Ishikawa (cell line): ENCODE measurements at regions not wholly inside any gene's neighbourhood (a gene's known extent, or its start where the extent isn't known, plus 50 kb on each side); places are given as distances from the start of the nearest gene placed in this dataset.

Experiments
- CEBPB ChIP-seq: IDR thresholded peaks from 2 replicates; pipeline ENCODE4 v1.6.1; 2012
- CREB1 ChIP-seq: IDR thresholded peaks from 2 replicates; pipeline ENCODE4 v1.6.1; 2012; ENCODE audit warnings: low read depth
- EGR1 ChIP-seq: IDR thresholded peaks from 2 replicates; pipeline ENCODE4 v1.6.1; 2012
- EP300 ChIP-seq: IDR thresholded peaks from 2 replicates; pipeline ENCODE4 v1.6.1; 2012; ENCODE audit warnings: borderline replicate concordance
- FOXM1 ChIP-seq: IDR thresholded peaks from 2 replicates; pipeline ENCODE4 v1.6.1; 2012; ENCODE audit warnings: low read depth, borderline replicate concordance
- MAX ChIP-seq: IDR thresholded peaks from 2 replicates; pipeline ENCODE4 v1.6.1; 2012
- NFIC ChIP-seq: IDR thresholded peaks from 2 replicates; pipeline ENCODE4 v1.6.1; 2012
- RAD21 ChIP-seq: IDR thresholded peaks from 2 replicates; pipeline ENCODE4 v1.6.1; 2012; ENCODE audit warnings: low read depth
- REST ChIP-seq: IDR thresholded peaks from 2 replicates; pipeline ENCODE4 v1.6.1; 2012; ENCODE audit warnings: low read depth, mild to moderate bottlenecking
- TAF1 ChIP-seq: IDR thresholded peaks from 2 replicates; pipeline ENCODE4 v1.6.1; 2012; ENCODE audit warnings: low read depth, mild to moderate bottlenecking
- TCF12 ChIP-seq: IDR thresholded peaks from 2 replicates; pipeline ENCODE4 v1.6.1; 2012; ENCODE audit warnings: low read depth
- TEAD4 ChIP-seq: IDR thresholded peaks from 2 replicates; pipeline ENCODE4 v1.6.1; 2012
- USF1 ChIP-seq: IDR thresholded peaks from 2 replicates; pipeline ENCODE4 v1.6.1; 2012
- YY1 ChIP-seq: IDR thresholded peaks from 2 replicates; pipeline ENCODE4 v1.6.1; 2012; ENCODE audit warnings: low read depth
- ZBTB7A ChIP-seq: IDR thresholded peaks from 2 replicates; pipeline ENCODE4 v1.6.1; 2012; ENCODE audit warnings: low read depth

DNA sequence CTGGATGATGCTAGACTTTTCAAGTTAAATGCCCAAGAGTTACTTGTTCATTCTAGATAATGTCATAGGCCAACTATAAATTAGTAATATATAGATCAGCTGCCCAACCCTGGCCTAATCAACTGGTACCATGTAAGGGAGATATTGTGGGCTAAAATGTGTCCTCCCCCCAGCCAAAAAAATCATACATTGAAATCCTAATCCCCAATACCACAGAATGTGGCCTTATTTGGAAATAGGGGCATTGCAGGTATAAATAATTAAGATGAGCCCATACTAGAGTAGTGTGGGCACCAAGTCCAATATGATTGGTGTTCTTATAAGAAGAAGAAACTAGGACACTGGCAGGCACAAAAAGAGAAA lies 92.5 kb downstream of the RPL22L1 start:
- no peak for TF ChIP-seq ZBTB7A
- TF ChIP-seq YY1: no peak
- no peak for TF ChIP-seq EGR1
- no peak for TF ChIP-seq MAX
- no peak for TF ChIP-seq RAD21
- TF ChIP-seq TEAD4: no peak
- no peak for TF ChIP-seq USF1
- no peak for TF ChIP-seq FOXM1
- no peak for TF ChIP-seq CEBPB

GRCh38 chr3:170776887-170777563 lies 93.0 kb downstream of the RPL22L1 start:
- TF ChIP-seq TEAD4 (no peak), USF1 (no peak), REST (no peak), FOXM1 (no peak), TAF1 (no peak), CEBPB (no peak), NFIC (no peak), CREB1 (no peak), EP300 (no peak), ZBTB7A (no peak), MAX (no peak), RAD21 (no peak), TCF12 (no peak)

- TF ChIP-seq USF1: no peak
- TF ChIP-seq FOXM1: no peak
- TF ChIP-seq TCF12: no peak
- no peak for TF ChIP-seq TEAD4
- TF ChIP-seq ZBTB7A: no peak
- TF ChIP-seq EGR1: no peak
- TF ChIP-seq REST: no peak
- no peak for TF ChIP-seq NFIC
- TF ChIP-seq CEBPB: no peak
- no peak for TF ChIP-seq YY1
- TF ChIP-seq EP300: no peak
- TF ChIP-seq RAD21: no peak
- no peak for TF ChIP-seq CREB1
- TF ChIP-seq TAF1: no peak
Measured at GRCh38 chr3:170773682-170774425, 96.1 kb downstream of the RPL22L1 start.

DNA sequence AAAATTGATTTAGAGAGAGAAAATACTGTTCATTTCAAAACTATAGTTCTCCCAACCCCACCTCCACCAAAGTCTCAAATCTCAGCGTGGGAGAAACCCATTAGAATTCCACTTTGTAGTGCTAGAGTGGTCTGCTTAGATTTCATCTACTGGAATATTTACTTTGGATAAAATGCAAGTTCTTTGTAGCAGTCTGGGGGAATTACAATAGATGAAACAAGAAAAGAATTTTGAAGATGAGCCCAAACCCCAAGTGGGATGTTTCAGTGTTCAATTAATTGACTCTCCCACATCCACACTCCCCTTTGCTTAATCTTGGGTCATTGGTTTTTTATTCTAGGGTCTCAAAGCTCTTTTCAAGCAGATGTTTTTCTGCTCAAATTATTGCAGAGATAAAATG lies 97.8 kb downstream of the RPL22L1 start:
- no peak for TF ChIP-seq TEAD4
- no peak for TF ChIP-seq ZBTB7A
- no peak for TF ChIP-seq TCF12
- TF ChIP-seq YY1: no peak
- TF ChIP-seq CREB1: no peak
- no peak for TF ChIP-seq REST
- no peak for TF ChIP-seq FOXM1
- TF ChIP-seq NFIC: no peak
- TF ChIP-seq USF1: no peak
- TF ChIP-seq RAD21: no peak
- TF ChIP-seq EGR1: no peak
- no peak for TF ChIP-seq CEBPB
- no peak for TF ChIP-seq EP300
- no peak for TF ChIP-seq MAX
- TF ChIP-seq TAF1: no peak
